ENCODE measurements at regions not wholly inside any gene's neighbourhood (a gene's known extent, or its start where the extent isn't known, plus 50 kb on each side); places are given as distances from the start of the nearest gene placed in this dataset.

DNA sequence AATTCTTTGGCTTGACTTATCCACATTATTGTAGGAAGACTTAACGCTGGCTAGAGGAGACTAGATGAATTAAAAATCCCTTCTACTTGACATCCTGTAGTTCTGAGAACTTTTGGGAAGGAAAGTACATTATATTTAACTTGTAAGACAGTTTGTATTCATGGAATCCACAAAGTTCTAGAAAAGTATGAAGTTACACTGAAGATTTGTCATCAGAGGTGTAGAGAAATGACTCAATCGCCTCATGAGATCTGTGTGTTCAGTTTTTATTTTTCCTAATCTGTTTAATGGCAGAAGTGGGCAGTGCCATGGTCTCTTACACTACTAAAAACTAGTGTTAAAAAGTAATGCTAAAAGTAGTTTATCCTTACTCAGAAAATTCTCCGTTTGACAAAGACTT, 89.1 kb upstream of the SMIM30 start:
- TF ChIP-seq, protein P1, sequence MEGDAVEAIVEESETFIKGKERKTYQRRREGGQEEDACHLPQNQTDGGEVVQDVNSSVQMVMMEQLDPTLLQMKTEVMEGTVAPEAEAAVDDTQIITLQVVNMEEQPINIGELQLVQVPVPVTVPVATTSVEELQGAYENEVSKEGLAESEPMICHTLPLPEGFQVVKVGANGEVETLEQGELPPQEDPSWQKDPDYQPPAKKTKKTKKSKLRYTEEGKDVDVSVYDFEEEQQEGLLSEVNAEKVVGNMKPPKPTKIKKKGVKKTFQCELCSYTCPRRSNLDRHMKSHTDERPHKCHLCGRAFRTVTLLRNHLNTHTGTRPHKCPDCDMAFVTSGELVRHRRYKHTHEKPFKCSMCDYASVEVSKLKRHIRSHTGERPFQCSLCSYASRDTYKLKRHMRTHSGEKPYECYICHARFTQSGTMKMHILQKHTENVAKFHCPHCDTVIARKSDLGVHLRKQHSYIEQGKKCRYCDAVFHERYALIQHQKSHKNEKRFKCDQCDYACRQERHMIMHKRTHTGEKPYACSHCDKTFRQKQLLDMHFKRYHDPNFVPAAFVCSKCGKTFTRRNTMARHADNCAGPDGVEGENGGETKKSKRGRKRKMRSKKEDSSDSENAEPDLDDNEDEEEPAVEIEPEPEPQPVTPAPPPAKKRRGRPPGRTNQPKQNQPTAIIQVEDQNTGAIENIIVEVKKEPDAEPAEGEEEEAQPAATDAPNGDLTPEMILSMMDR (IDR thresholded peaks at IDR 0.05) = no peak
- no peak for TF ChIP-seq POLR2A (IDR thresholded peaks at IDR 0.05)
